ENCODE measurements at regions not wholly inside any gene's neighbourhood (a gene's known extent, or its start where the extent isn't known, plus 50 kb on each side); places are given as distances from the start of the nearest gene placed in this dataset.

- dilution Hi-C loops (cut with HindIII; ENCODE audit: low sequenced_read_pairs, unreplicated experiment), result no loop called here
Measured at GRCh38 chr11:45371251-45372115, 85.3 kb upstream of the SYT13 start.

More at GRCh38 chr11:45371251-45372115, 85.3 kb upstream of the SYT13 start:
- no peak overlapping the region for H2AFZ ChIP-seq (replicated peaks; ENCODE audit: low read length, poor library complexity)
- H2BK5ac ChIP-seq (ENCODE audit: low read depth, low read length, poor library complexity, severe bottlenecking), result no peak overlapping the region
- TF ChIP-seq SMC3 (IDR thresholded peaks at IDR 0.05; ENCODE audit: low read depth, low read length) (peak; percentile 81), CTCF (conservative IDR thresholded peaks at IDR 0.05; ENCODE audit: low read depth, low read length) (peak; percentile 80), RAD21 (IDR thresholded peaks at IDR 0.05; ENCODE audit: low read length) (peak; percentile 82), BHLHE40 (IDR thresholded peaks at IDR 0.05; ENCODE audit: low read depth, low read length) (no peak)
- no peaks in the 10 kb centered on the region for H3K79me1 ChIP-seq (ENCODE audit: low read depth in 1 of 2, low read length in 2 of 2)
- no peak overlapping the region for H3K18ac ChIP-seq (ENCODE audit: low read depth, low read length)
- no peak overlapping the region for H3K27ac ChIP-seq (ENCODE audit: insufficient read depth, low read length)
- H2AK5ac ChIP-seq (ENCODE audit: low read depth, low read length), result no peak overlapping the region
- no peaks in the 10 kb centered on the region for H3K9me1 ChIP-seq (ENCODE audit: insufficient read depth, low read length)
- H4K8ac ChIP-seq (ENCODE audit: low read depth in 2 of 2, low read length in 2 of 2), result no peak overlapping the region
- H4K91ac ChIP-seq (ENCODE audit: insufficient read depth, low read depth, low read length), result no peak overlapping the region
- ChIA-PET POLR2A (ENCODE audit: unreplicated experiment) (no interaction called here), CTCF (interaction anchor here (0.6 to 2.6 kb wide), 9 partner anchors 9 to 1453 kb away, joined by 3 to 25 read pairs (median 4); no protein-coding TSS in a partner anchor)
- H4K20me1 ChIP-seq (ENCODE audit: insufficient read depth, low read length), result no peaks in the 10 kb centered on the region
- no peak overlapping the region for H2AK9ac ChIP-seq (replicated peaks; ENCODE audit: low read depth, low read length, poor library complexity)
- H2BK120ac ChIP-seq (ENCODE audit: low read depth, low read length), result no peak overlapping the region
- no peak overlapping the region for H3K4ac ChIP-seq (ENCODE audit: low read depth, low read length)
- intact Hi-C loops (cut with micrococcal nuclease), result loop anchor here (1.0 kb wide), 2 partner anchors 284 to 400 kb away; no protein-coding TSS in a partner anchor
- no peak overlapping the region for H2BK15ac ChIP-seq (ENCODE audit: low read depth, low read length)
- no peaks in the 10 kb centered on the region for H3K9me3 ChIP-seq (ENCODE audit: control insufficient read depth, insufficient read depth, low read length)
- 5% methylated on average over 7 of the region's 31 CpGs; no CpG with 5 or more reads in 1 of the 2 experiments for WGBS, 2 experiments (ENCODE audit: extremely low coverage in 2 of 2, insufficient read length in 1 of 2)
- in situ Hi-C loops (cut with MboI; ENCODE audit: low sequenced_read_pairs), result loop anchor here (5.0 to 10.0 kb wide), 2 partner anchors 281 to 403 kb away; no protein-coding TSS in a partner anchor
- no peak overlapping the region for H4K5ac ChIP-seq (ENCODE audit: low read depth, low read length)
- no peak overlapping the region for H3K4me3 ChIP-seq (ENCODE audit: insufficient read depth, low read depth, low read length)
- DNase-seq, result peak; percentile 46
- no peak overlapping the region for H3K56ac ChIP-seq (ENCODE audit: extremely low read depth, insufficient read depth, low read length)
- H3K14ac ChIP-seq (replicated peaks; ENCODE audit: low read depth, low read length), result no peak overlapping the region
- no peak overlapping the region for H3K9ac ChIP-seq (ENCODE audit: low read depth, low read length)
- no peak overlapping the region for H3K23ac ChIP-seq (ENCODE audit: low read depth, low read length)
- no peaks in the 10 kb centered on the region for H3K36me3 ChIP-seq (ENCODE audit: control insufficient read depth, insufficient read depth, low read length)
- H3K27me3 ChIP-seq (ENCODE audit: control insufficient read depth, insufficient read depth, low read length), result peaks cover 39% of the 10 kb centered on the region
- no peaks in the 10 kb centered on the region for H3K4me1 ChIP-seq (ENCODE audit: control insufficient read depth, insufficient read depth, low read length)
- no peak overlapping the region for H3K4me2 ChIP-seq (ENCODE audit: low read depth, low read length)
- H2BK20ac ChIP-seq (ENCODE audit: low read depth, low read length), result no peak overlapping the region
- BruUV-seq (replicated peaks), result no TSS peak
- peak; percentile 75 for ATAC-seq (ENCODE audit: low read depth)

All from IMR-90 (cell line).